Neural cell (in vitro differentiated cells): ENCODE measurements at regions not wholly inside any gene's neighbourhood (a gene's known extent, or its start where the extent isn't known, plus 50 kb on each side); places are given as distances from the start of the nearest gene placed in this dataset.

ENCODE experiments used
- EP300 ChIP-seq: fragments of 450-650 bp; conservative IDR thresholded peaks from 2 replicates; pipeline ENCODE4 v1.6.1; 2014; ENCODE audit warnings: antibody characterized with exemption, mild to moderate bottlenecking, moderate library complexity; ENCODE audit not compliant: poor library complexity, severe bottlenecking
- EZH2 ChIP-seq: fragments of 200-600, 300-800 bp; shearing (Covaris generic), sonication (generic); IDR thresholded peaks from 2 replicates; pipeline ENCODE4 v1.6.1; 2014; ENCODE audit warnings: antibody characterized with exemption, low read length, borderline replicate concordance, mild to moderate bottlenecking; ENCODE audit not compliant: insufficient read depth, poor library complexity, severe bottlenecking
- POLR2AphosphoS5 ChIP-seq: IDR thresholded peaks from 2 replicates; pipeline ENCODE4 v1.6.1; 2012
- RAD21 ChIP-seq: fragments of 450-650 bp; conservative IDR thresholded peaks from 2 replicates; pipeline ENCODE4 v1.6.1; 2014; ENCODE audit warnings: antibody characterized with exemption, mild to moderate bottlenecking, moderate library complexity
- SMC3 ChIP-seq: fragments of 450-650 bp; conservative IDR thresholded peaks from 2 replicates; pipeline ENCODE4 v1.6.1; 2014; ENCODE audit warnings: antibody characterized with exemption, mild to moderate bottlenecking, moderate library complexity; ENCODE audit not compliant: poor library complexity
- TAF1 ChIP-seq: IDR thresholded peaks from 2 replicates; pipeline ENCODE4 v1.6.1; 2012; ENCODE audit warnings: low read depth
- TF ChIP-seq, protein P1 (sequence below): fragments of 450-650 bp; IDR thresholded peaks from 2 replicates; pipeline ENCODE4 v1.5.1; 2014; ENCODE audit warnings: antibody characterized with exemption, mild to moderate bottlenecking, moderate library complexity; ENCODE audit not compliant: poor library complexity, severe bottlenecking
- TF ChIP-seq, protein P2 (sequence below): IDR thresholded peaks from 2 replicates; pipeline ENCODE4 v1.6.1; 2012; ENCODE audit warnings: borderline replicate concordance

DNA sequence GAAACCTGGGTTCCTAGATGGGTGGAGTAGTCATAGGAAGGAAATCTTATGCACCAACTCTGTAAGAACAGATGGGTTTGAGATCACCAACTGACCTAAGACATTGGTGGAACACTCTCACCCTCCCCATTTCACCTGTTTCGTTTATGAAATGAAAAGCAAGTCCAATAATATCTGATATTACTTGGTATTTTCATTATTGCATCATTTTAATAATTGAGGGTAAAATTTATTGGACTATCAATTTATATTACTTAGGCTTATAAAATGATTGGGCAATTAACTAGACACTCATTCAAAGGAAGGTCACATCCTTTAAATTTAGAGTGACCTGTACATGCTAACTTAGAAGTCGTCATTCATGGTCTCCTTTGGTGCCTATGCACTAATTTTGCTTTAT, 503.9 kb downstream of the TAFA4 start:
- TF ChIP-seq, protein P1, sequence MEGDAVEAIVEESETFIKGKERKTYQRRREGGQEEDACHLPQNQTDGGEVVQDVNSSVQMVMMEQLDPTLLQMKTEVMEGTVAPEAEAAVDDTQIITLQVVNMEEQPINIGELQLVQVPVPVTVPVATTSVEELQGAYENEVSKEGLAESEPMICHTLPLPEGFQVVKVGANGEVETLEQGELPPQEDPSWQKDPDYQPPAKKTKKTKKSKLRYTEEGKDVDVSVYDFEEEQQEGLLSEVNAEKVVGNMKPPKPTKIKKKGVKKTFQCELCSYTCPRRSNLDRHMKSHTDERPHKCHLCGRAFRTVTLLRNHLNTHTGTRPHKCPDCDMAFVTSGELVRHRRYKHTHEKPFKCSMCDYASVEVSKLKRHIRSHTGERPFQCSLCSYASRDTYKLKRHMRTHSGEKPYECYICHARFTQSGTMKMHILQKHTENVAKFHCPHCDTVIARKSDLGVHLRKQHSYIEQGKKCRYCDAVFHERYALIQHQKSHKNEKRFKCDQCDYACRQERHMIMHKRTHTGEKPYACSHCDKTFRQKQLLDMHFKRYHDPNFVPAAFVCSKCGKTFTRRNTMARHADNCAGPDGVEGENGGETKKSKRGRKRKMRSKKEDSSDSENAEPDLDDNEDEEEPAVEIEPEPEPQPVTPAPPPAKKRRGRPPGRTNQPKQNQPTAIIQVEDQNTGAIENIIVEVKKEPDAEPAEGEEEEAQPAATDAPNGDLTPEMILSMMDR: no peak
- no peak for TF ChIP-seq EZH2
- no peak for TF ChIP-seq EP300
- no peak for TF ChIP-seq POLR2AphosphoS5
- TF ChIP-seq TAF1: no peak
- no peak for TF ChIP-seq SMC3
- TF ChIP-seq RAD21: no peak
- TF ChIP-seq, protein P2, sequence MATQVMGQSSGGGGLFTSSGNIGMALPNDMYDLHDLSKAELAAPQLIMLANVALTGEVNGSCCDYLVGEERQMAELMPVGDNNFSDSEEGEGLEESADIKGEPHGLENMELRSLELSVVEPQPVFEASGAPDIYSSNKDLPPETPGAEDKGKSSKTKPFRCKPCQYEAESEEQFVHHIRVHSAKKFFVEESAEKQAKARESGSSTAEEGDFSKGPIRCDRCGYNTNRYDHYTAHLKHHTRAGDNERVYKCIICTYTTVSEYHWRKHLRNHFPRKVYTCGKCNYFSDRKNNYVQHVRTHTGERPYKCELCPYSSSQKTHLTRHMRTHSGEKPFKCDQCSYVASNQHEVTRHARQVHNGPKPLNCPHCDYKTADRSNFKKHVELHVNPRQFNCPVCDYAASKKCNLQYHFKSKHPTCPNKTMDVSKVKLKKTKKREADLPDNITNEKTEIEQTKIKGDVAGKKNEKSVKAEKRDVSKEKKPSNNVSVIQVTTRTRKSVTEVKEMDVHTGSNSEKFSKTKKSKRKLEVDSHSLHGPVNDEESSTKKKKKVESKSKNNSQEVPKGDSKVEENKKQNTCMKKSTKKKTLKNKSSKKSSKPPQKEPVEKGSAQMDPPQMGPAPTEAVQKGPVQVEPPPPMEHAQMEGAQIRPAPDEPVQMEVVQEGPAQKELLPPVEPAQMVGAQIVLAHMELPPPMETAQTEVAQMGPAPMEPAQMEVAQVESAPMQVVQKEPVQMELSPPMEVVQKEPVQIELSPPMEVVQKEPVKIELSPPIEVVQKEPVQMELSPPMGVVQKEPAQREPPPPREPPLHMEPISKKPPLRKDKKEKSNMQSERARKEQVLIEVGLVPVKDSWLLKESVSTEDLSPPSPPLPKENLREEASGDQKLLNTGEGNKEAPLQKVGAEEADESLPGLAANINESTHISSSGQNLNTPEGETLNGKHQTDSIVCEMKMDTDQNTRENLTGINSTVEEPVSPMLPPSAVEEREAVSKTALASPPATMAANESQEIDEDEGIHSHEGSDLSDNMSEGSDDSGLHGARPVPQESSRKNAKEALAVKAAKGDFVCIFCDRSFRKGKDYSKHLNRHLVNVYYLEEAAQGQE: no peak
